Thyroid gland (tissue), 4 donors: ENCODE measurements at regions not wholly inside any gene's neighbourhood (a gene's known extent, or its start where the extent isn't known, plus 50 kb on each side); places are given as distances from the start of the nearest gene placed in this dataset.

ENCODE experiments used
- DNase-seq, 2 donors: peaks; one replicate each; pipeline ENCODE4 v3.0.0-alpha.2; 2019
- H3K27ac ChIP-seq, 3 donors: fragments of 200-600 bp; sonication (generic); 1 replicate in 2 of 3; 2 replicates in 1 of 3; pipeline ENCODE4 v1.5.1; 2016 to 2019; ENCODE audit warnings: mild to moderate bottlenecking in 1 of 3, moderate library complexity in 1 of 3
- H3K27me3 ChIP-seq: fragments of 200-600 bp; sonication (generic); one replicate; pipeline ENCODE4 v1.5.1; 2019
- H3K36me3 ChIP-seq, 2 donors: fragments of 200-600 bp; sonication (generic); one replicate each; pipeline ENCODE4 v1.5.1; 2016 to 2019
- H3K4me1 ChIP-seq, 2 donors: fragments of 200-600 bp; sonication (generic); one replicate each; pipeline ENCODE4 v1.5.1; 2017 to 2019
- H3K4me3 ChIP-seq, 3 donors: fragments of 200-600 bp; sonication (generic); replicated peaks in 1 of 3; 1 replicate in 2 of 3; 2 replicates in 1 of 3; pipeline ENCODE4 v1.5.1; 2016; ENCODE audit warnings: mild to moderate bottlenecking in 1 of 3
- H3K9me3 ChIP-seq: fragments of 200-600 bp; sonication (generic); one replicate; pipeline ENCODE4 v1.5.1; 2017
- POLR2A ChIP-seq, 2 donors: fragments of 450-650 bp; IDR thresholded peaks; one replicate each; pipeline ENCODE4 v1.6.1; 2017; ENCODE audit warnings: antibody characterized with exemption in 2 of 2, mild to moderate bottlenecking in 2 of 2, moderate library complexity in 1 of 2
- WGBS, 2 donors: methylation state at CpG; one replicate each; pipeline ENCODE4 v1.1.5; 2017; 5-methylcytosine and 5-hydroxymethylcytosine counted together
- intact Hi-C: fragments of 100-400 bp; cut with DNase I; formaldehyde crosslinking; loops from one replicate; pipeline ENCODE4 v1.15.1; 2023
- TF ChIP-seq, protein P1 (sequence below), 6 experiments: fragments of 200-600 bp in 3 of 6; fragments of 450-650 bp in 3 of 6; sonication (generic) in 3 of 6; IDR thresholded peaks; one replicate each; pipeline ENCODE4 v1.5.1; 2016 to 2019; ENCODE audit warnings: antibody characterized with exemption in 6 of 6, mild to moderate bottlenecking in 2 of 6, inconsistent platforms in 1 of 6, moderate library complexity in 1 of 6

DNA sequence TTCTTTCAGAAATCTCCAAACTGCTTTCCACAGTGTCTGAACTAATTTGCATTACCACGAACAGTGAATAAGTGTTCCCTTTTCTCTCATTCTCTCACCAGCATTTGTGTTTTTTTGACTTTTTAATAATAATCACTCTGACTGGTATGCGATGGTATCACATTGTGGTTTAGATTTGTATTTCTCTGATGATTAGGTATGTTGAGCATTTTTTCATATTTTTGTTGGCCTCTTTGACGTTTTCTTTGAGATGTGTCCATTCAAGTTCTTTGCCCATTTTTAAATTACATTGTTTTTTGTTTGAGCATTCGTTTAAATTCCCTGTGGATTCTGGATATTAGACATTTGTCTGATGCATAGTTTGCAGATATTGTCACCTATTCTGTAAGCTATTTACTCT lies 1639.6 kb upstream of the TENM4 start:
- TF ChIP-seq POLR2A (IDR thresholded peaks at IDR 0.05) = no peak
- TF ChIP-seq, protein P1, sequence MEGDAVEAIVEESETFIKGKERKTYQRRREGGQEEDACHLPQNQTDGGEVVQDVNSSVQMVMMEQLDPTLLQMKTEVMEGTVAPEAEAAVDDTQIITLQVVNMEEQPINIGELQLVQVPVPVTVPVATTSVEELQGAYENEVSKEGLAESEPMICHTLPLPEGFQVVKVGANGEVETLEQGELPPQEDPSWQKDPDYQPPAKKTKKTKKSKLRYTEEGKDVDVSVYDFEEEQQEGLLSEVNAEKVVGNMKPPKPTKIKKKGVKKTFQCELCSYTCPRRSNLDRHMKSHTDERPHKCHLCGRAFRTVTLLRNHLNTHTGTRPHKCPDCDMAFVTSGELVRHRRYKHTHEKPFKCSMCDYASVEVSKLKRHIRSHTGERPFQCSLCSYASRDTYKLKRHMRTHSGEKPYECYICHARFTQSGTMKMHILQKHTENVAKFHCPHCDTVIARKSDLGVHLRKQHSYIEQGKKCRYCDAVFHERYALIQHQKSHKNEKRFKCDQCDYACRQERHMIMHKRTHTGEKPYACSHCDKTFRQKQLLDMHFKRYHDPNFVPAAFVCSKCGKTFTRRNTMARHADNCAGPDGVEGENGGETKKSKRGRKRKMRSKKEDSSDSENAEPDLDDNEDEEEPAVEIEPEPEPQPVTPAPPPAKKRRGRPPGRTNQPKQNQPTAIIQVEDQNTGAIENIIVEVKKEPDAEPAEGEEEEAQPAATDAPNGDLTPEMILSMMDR (IDR thresholded peaks at IDR 0.05) = no peak
- 83 to 86% methylated on average over 4 of the region's 4 CpGs for WGBS, 2 donors
- intact Hi-C loops = no loop called here

DNA sequence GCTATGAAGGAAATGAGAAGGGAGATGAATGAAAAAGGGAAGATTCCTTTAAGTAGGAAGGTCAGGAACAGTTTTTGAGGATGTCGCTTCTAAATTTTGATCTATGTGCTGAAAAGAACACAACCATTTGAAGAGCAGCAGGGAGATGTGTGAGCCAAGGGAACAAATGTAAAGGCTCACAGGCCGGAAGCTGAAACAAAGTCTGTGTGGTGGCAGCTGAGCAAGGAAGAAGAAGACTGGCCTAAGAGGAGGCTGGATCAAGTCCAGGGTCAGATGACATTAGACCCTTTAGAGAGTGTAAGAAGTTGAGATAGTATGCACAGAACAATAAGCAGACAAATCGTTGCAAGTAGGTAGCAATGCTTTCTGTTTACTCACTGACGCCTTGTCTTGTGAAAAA lies 1631.4 kb upstream of the TENM4 start:
- Histone ChIP-seq H3K27me3 (no peaks in the 10 kb centered on the region), H3K4me1 (no peaks in the 10 kb centered on the region), H3K36me3 (no peaks in the 10 kb centered on the region), H3K27ac (no peak overlapping the region), H3K9me3 (no peaks in the 10 kb centered on the region), H3K4me3 (no peak overlapping the region)
- TF ChIP-seq, protein P1 (IDR thresholded peaks at IDR 0.05) = no peak
- no peak for TF ChIP-seq POLR2A (IDR thresholded peaks at IDR 0.05)
- intact Hi-C loops = no loop called here
- DNase-seq = no peak
- WGBS, 2 donors = 54 to 63% methylated on average over 4 of the region's 4 CpGs

More for the DNA sequence above, 1639.6 kb upstream of the TENM4 start:
- no peak overlapping the region for H3K4me3 ChIP-seq
- no peaks in the 10 kb centered on the region for H3K9me3 ChIP-seq
- no peaks in the 10 kb centered on the region for H3K4me1 ChIP-seq
- no peaks in the 10 kb centered on the region for H3K36me3 ChIP-seq
- DNase-seq = no peak
- no peaks in the 10 kb centered on the region for H3K27me3 ChIP-seq
- H3K27ac ChIP-seq = no peak overlapping the region

DNA sequence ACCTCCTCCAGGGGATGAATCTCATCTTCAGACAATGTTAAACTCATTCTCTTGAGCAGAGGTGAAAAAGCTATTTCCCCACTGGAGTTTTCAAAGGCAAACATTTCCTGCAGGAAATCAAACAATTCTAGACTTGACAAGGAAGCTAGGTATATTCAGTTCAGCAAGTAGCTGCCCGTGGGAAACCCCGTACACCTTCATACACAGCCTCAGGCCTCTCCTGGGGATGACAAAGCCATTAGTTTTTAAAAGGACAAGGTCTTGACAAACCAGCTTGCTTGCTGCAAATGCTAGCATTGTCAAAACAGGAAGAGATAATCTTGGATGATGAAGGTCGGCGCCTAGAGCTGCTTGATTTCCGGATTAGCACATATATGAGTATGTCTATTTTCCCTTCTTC lies 1630.8 kb upstream of the TENM4 start:
- Histone ChIP-seq H3K9me3 (no peaks in the 10 kb centered on the region), H3K27ac (no peak overlapping the region), H3K36me3 (no peaks in the 10 kb centered on the region), H3K4me3 (no peak overlapping the region), H3K4me1 (no peaks in the 10 kb centered on the region), H3K27me3 (no peaks in the 10 kb centered on the region)
- no peak for TF ChIP-seq POLR2A (IDR thresholded peaks at IDR 0.05)
- TF ChIP-seq, protein P1 (IDR thresholded peaks at IDR 0.05) = no peak
- WGBS, 2 donors = 45 to 54% methylated on average over 5 of the region's 5 CpGs
- intact Hi-C loops = no loop called here
- DNase-seq = no peak

DNA sequence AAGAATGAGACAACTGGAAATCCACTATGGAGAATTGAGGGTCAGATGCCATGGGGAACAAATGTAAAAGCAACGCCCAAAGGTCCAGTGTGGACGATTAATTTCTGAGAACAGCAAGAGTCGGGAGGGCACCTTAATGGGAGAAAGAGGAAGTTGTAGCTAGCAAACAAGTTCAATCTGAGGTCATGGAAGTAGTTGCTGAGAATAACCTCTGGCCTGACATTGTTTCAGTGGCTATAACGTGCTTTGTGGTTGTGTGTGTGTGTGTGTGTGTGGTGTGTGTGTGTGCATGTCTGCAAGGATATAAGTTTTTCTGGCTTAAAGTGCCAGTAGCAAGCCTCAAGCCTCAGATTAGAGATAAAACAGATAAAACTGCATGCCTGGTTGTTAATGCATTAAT lies 1630.1 kb upstream of the TENM4 start:
- Histone ChIP-seq H3K27ac (no peak overlapping the region), H3K9me3 (no peaks in the 10 kb centered on the region), H3K27me3 (no peaks in the 10 kb centered on the region), H3K4me3 (no peak overlapping the region), H3K36me3 (no peaks in the 10 kb centered on the region), H3K4me1 (no peaks in the 10 kb centered on the region)
- TF ChIP-seq, protein P1 (IDR thresholded peaks at IDR 0.05) = no peak
- TF ChIP-seq POLR2A (IDR thresholded peaks at IDR 0.05) = no peak
- intact Hi-C loops = no loop called here
- no peak for DNase-seq
- 51 to 53% methylated on average over 4 of the region's 4 CpGs for whole genome bisulfite sequencing, 2 donors

DNA sequence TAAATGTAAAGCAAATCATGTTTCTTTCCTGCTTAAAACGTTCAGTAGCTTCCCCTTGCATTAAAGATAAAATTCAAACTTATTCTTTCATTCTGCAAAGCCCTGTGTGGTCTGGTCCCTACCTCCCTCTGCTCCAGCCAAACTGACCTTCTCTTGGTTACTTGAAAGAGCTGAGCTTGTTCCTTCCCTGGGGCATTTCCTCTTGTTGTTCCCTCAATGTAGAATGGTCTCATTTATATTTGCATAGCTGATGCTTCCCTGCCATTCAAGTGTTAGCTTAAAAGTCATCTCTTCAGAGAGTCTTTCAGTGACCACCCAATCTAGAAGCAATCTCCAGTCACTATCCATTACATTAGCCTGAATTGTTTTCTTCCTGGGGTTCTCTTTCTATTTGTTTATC lies 1618.5 kb upstream of the TENM4 start:
- Histone ChIP-seq H3K4me3 (no peak overlapping the region), H3K9me3 (no peaks in the 10 kb centered on the region), H3K27me3 (no peaks in the 10 kb centered on the region), H3K27ac (no peak overlapping the region), H3K4me1 (no peaks in the 10 kb centered on the region), H3K36me3 (no peaks in the 10 kb centered on the region)
- 17 to 22% methylated on average over 1 of the region's 1 CpG for WGBS, 2 donors
- intact Hi-C loops = no loop called here
- TF ChIP-seq POLR2A (IDR thresholded peaks at IDR 0.05) = no peak
- TF ChIP-seq, protein P1 (IDR thresholded peaks at IDR 0.05) = no peak
- DNase-seq = no peak
